IMR-90 (cell line): ENCODE measurements at regions not wholly inside any gene's neighbourhood (a gene's known extent, or its start where the extent isn't known, plus 50 kb on each side); places are given as distances from the start of the nearest gene placed in this dataset.

Experiments used
- ATAC-seq: fragments of 200-7000 bp; cut with Tn5 transposase; 2 replicates; pipeline ENCODE4 v1.9.1; 2020; ENCODE audit warnings: low read depth, mild to moderate bottlenecking, moderate library complexity
- BruUV-seq: library from RNA; stranded (reverse); fragments of 400-500 nt; replicated peaks from 2 replicates; lab custom pipeline; 2021; lab: Mats Ljungman, UMichigan
- CTCF ChIA-PET: fragments of 300-600 bp; formaldehyde crosslinking; extraction: SDS; loops from one replicate; lab custom pipeline; 2021; ENCODE audit warnings: antibody characterized with exemption; lab: Yijun Ruan, JAX
- POLR2A ChIA-PET: fragments of 300-600 bp; sonication (Branson Sonifier 250); formaldehyde crosslinking; loops from one replicate; lab custom pipeline; 2022; ENCODE audit warnings: antibody characterized with exemption; ENCODE audit not compliant: unreplicated experiment; lab: Charles Lee
- DNase-seq: peaks from one replicate; pipeline ENCODE4 v3.0.0; 2013
- H2AFZ ChIP-seq: replicated peaks from 2 replicates; pipeline ENCODE3; 2013; ENCODE audit warnings: low read length, mild to moderate bottlenecking; ENCODE audit not compliant: poor library complexity
- H2AK5ac ChIP-seq: 2 replicates; pipeline ENCODE4 v1.6.1; 2013; ENCODE audit warnings: low read depth, low read length, inconsistent platforms
- H2AK9ac ChIP-seq: replicated peaks from 2 replicates; pipeline ENCODE3; 2013; ENCODE audit warnings: mild to moderate bottlenecking, low read depth, low read length, moderate library complexity; ENCODE audit not compliant: poor library complexity
- H2BK120ac ChIP-seq: 2 replicates; pipeline ENCODE4 v1.6.1; 2013; ENCODE audit warnings: low read depth, low read length, inconsistent platforms
- H2BK15ac ChIP-seq: 3 replicates; pipeline ENCODE4 v1.6.1; 2013; ENCODE audit warnings: low read depth, low read length, inconsistent platforms
- H2BK20ac ChIP-seq: 2 replicates; pipeline ENCODE4 v1.6.1; 2013; ENCODE audit warnings: low read depth, mild to moderate bottlenecking, inconsistent platforms, low read length, moderate library complexity
- H2BK5ac ChIP-seq: 2 replicates; pipeline ENCODE4 v1.6.1; 2013; ENCODE audit warnings: mild to moderate bottlenecking, low read depth, low read length, inconsistent platforms; ENCODE audit not compliant: poor library complexity, severe bottlenecking
- H3K14ac ChIP-seq: replicated peaks from 2 replicates; pipeline ENCODE4 v1.6.1; 2013; ENCODE audit warnings: low read depth, low read length, inconsistent platforms
- H3K18ac ChIP-seq: 2 replicates; pipeline ENCODE4 v1.6.1; 2013; ENCODE audit warnings: low read depth, low read length, control low read depth
- H3K23ac ChIP-seq: 2 replicates; pipeline ENCODE4 v1.6.1; 2013; ENCODE audit warnings: low read depth, low read length, inconsistent platforms
- H3K27ac ChIP-seq: 2 replicates; pipeline ENCODE4 v1.5.1; 2013; ENCODE audit warnings: mild to moderate bottlenecking, control low read depth, low read length; ENCODE audit not compliant: insufficient read depth
- H3K27me3 ChIP-seq: 2 replicates; pipeline ENCODE4 v1.6.1; 2013; ENCODE audit warnings: low read length; ENCODE audit not compliant: control insufficient read depth, insufficient read depth
- H3K36me3 ChIP-seq: 2 replicates; pipeline ENCODE4 v1.6.1; 2013; ENCODE audit warnings: low read length, mixed read lengths; ENCODE audit not compliant: control insufficient read depth, insufficient read depth
- H3K4ac ChIP-seq: 2 replicates; pipeline ENCODE4 v1.6.1; 2013; ENCODE audit warnings: low read depth, low read length, inconsistent platforms
- H3K4me1 ChIP-seq: 2 replicates; pipeline ENCODE4 v1.6.1; 2013; ENCODE audit warnings: low read length, mixed read lengths; ENCODE audit not compliant: control insufficient read depth, insufficient read depth
- H3K4me2 ChIP-seq: 2 replicates; pipeline ENCODE4 v1.6.1; 2013; ENCODE audit warnings: low read depth, mild to moderate bottlenecking, control low read depth, low read length, moderate library complexity
- H3K4me3 ChIP-seq: 2 replicates; pipeline ENCODE4 v1.5.1; 2013; ENCODE audit warnings: low read depth, mild to moderate bottlenecking, control low read depth, low read length, moderate library complexity; ENCODE audit not compliant: insufficient read depth
- H3K56ac ChIP-seq: 2 replicates; pipeline ENCODE4 v1.6.1; 2013; ENCODE audit warnings: low read length, inconsistent platforms; ENCODE audit not compliant: insufficient read depth; ENCODE audit errors: extremely low read depth
- H3K79me1 ChIP-seq, 2 experiments: 2 replicates each; pipeline ENCODE4 v1.6.1; 2013; ENCODE audit warnings: low read length in 2 of 2, inconsistent platforms in 1 of 2, low read depth in 1 of 2
- H3K9ac ChIP-seq: 2 replicates; pipeline ENCODE4 v1.6.1; 2013; ENCODE audit warnings: low read depth, low read length, control low read depth
- H3K9me1 ChIP-seq: 2 replicates; pipeline ENCODE4 v1.6.1; 2013; ENCODE audit warnings: low read length, inconsistent platforms; ENCODE audit not compliant: insufficient read depth
- H3K9me3 ChIP-seq: 2 replicates; pipeline ENCODE4 v1.6.1; 2013; ENCODE audit warnings: low read length; ENCODE audit not compliant: control insufficient read depth, insufficient read depth
- H4K20me1 ChIP-seq: 2 replicates; pipeline ENCODE4 v1.6.1; 2013; ENCODE audit warnings: low read length, inconsistent platforms; ENCODE audit not compliant: insufficient read depth
- H4K5ac ChIP-seq: 2 replicates; pipeline ENCODE4 v1.6.1; 2013; ENCODE audit warnings: mild to moderate bottlenecking, low read depth, low read length, control low read depth
- H4K8ac ChIP-seq, 2 experiments: 2 replicates each; pipeline ENCODE4 v1.6.1; 2013; ENCODE audit warnings: low read depth in 2 of 2, low read length in 2 of 2, control low read depth in 1 of 2, inconsistent platforms in 1 of 2
- H4K91ac ChIP-seq: 2 replicates; pipeline ENCODE4 v1.6.1; 2013; ENCODE audit warnings: low read depth, low read length, inconsistent platforms; ENCODE audit not compliant: insufficient read depth
- BHLHE40 ChIP-seq: fragments of 150-350 bp; IDR thresholded peaks from 2 replicates; pipeline ENCODE4 v1.6.1; 2016; ENCODE audit warnings: mild to moderate bottlenecking, low read depth, low read length
- CEBPB ChIP-seq: IDR thresholded peaks from 2 replicates; pipeline ENCODE4 v1.6.1; 2012; ENCODE audit warnings: low read depth, low read length, improper control_type of control experiment
- CHD1 ChIP-seq: IDR thresholded peaks from 2 replicates; pipeline ENCODE4 v1.6.1; 2012; ENCODE audit warnings: low read depth, low read length, improper control_type of control experiment
- CTCF ChIP-seq: conservative IDR thresholded peaks from 2 replicates; pipeline ENCODE4 v1.5.1; 2012; ENCODE audit warnings: mild to moderate bottlenecking, low read depth, low read length, improper control_type of control experiment
- ELK1 ChIP-seq: fragments of 150-350 bp; IDR thresholded peaks from 2 replicates; pipeline ENCODE4 v1.6.1; 2016; ENCODE audit warnings: low read depth, mild to moderate bottlenecking, low read length, moderate library complexity, borderline replicate concordance
- FOS ChIP-seq: fragments of 150-350 bp; IDR thresholded peaks from 2 replicates; pipeline ENCODE4 v1.6.1; 2016; ENCODE audit warnings: low read depth, low read length
- MAFK ChIP-seq: IDR thresholded peaks from 2 replicates; pipeline ENCODE4 v1.6.1; 2012; ENCODE audit warnings: low read depth, low read length, improper control_type of control experiment
- MAZ ChIP-seq: IDR thresholded peaks from 2 replicates; pipeline ENCODE4 v1.6.1; 2012; ENCODE audit warnings: low read depth, mild to moderate bottlenecking, low read length, improper control_type of control experiment, moderate library complexity, borderline replicate concordance
- MXI1 ChIP-seq: IDR thresholded peaks from 2 replicates; pipeline ENCODE4 v1.6.1; 2012; ENCODE audit warnings: low read depth, mild to moderate bottlenecking, low read length, moderate library complexity, borderline replicate concordance
- NFE2L2 ChIP-seq: fragments of 150-350 bp; IDR thresholded peaks from 2 replicates; pipeline ENCODE4 v1.6.1; 2016; ENCODE audit warnings: low read depth, mild to moderate bottlenecking, low read length
- POLR2A ChIP-seq: IDR thresholded peaks from 2 replicates; pipeline ENCODE4 v1.6.1; 2012; ENCODE audit warnings: mild to moderate bottlenecking, low read depth, low read length
- RAD21 ChIP-seq: IDR thresholded peaks from 2 replicates; pipeline ENCODE4 v1.6.1; 2012; ENCODE audit warnings: low read length, improper control_type of control experiment
- RCOR1 ChIP-seq: IDR thresholded peaks from 2 replicates; pipeline ENCODE4 v1.6.1; 2012; ENCODE audit warnings: mild to moderate bottlenecking, low read length, improper control_type of control experiment; ENCODE audit not compliant: insufficient replicate concordance
- RFX5 ChIP-seq: IDR thresholded peaks from 2 replicates; pipeline ENCODE4 v1.8.0; 2012; ENCODE audit warnings: low read depth, mild to moderate bottlenecking, low read length, moderate library complexity
- SMC3 ChIP-seq: fragments of 150-350 bp; IDR thresholded peaks from 2 replicates; pipeline ENCODE4 v1.6.1; 2016; ENCODE audit warnings: low read depth, mild to moderate bottlenecking, antibody characterized with exemption, low read length, moderate library complexity
- USF2 ChIP-seq: fragments of 150-350 bp; IDR thresholded peaks from 2 replicates; pipeline ENCODE4 v1.6.1; 2017; ENCODE audit warnings: mild to moderate bottlenecking, antibody characterized with exemption, low read length, low read depth
- WGBS, 2 experiments: methylation state at CpG; one replicate each; pipeline versions ENCODE4 v1.1.5 to v1.1.7; 2013; ENCODE audit warnings: missing lambda C conversion rate in 2 of 2; ENCODE audit not compliant: insufficient read length in 1 of 2; ENCODE audit errors: extremely low coverage in 2 of 2; 5-methylcytosine and 5-hydroxymethylcytosine counted together
- dilution Hi-C: fragments of 300-500 bp; cut with HindIII; formaldehyde crosslinking; loops from one replicate; pipeline ENCODE4 v1.14.3; 2018; ENCODE audit warnings: low sequenced_read_pairs; ENCODE audit not compliant: unreplicated experiment
- in situ Hi-C: fragments of 300-500 bp; cut with MboI; formaldehyde crosslinking; loops from 3 replicates; pipeline ENCODE4 v1.14.3; 2019; ENCODE audit warnings: low sequenced_read_pairs, inconsistent platforms, mixed read lengths
- intact Hi-C: fragments of 100-400 bp; cut with micrococcal nuclease; formaldehyde crosslinking; loops from 2 replicates; pipeline ENCODE4 v1.10.0; 2022

GRCh38 chr12:124152731-124153130 lies 142.2 kb upstream of the RFLNA start:
- no peak for DNase-seq
- no peak for TF ChIP-seq NFE2L2
- TF ChIP-seq MAFK, result no peak
- TF ChIP-seq MAZ, result no peak
- TF ChIP-seq SMC3, result no peak
- no peak for TF ChIP-seq CTCF
- no peak for TF ChIP-seq POLR2A
- no peak for TF ChIP-seq FOS
- no peak for TF ChIP-seq RAD21
- TF ChIP-seq MXI1, result no peak
- TF ChIP-seq BHLHE40, result no peak
- no peak for TF ChIP-seq RFX5
- no peak for TF ChIP-seq CEBPB
- no peak for TF ChIP-seq USF2
- TF ChIP-seq ELK1, result no peak
- TF ChIP-seq CHD1, result no peak
- TF ChIP-seq RCOR1, result no peak

More at GRCh38 chr12:124152731-124153130, 142.2 kb upstream of the RFLNA start:
- no peaks in the 10 kb centered on the region for H3K4me1 ChIP-seq
- no peaks in the 10 kb centered on the region for H3K9me1 ChIP-seq
- no peak overlapping the region for H3K9ac ChIP-seq
- no peak overlapping the region for H2BK5ac ChIP-seq
- no peak overlapping the region for H3K4ac ChIP-seq
- ChIA-PET CTCF (no interaction called here), POLR2A (no interaction called here)
- no peak overlapping the region for H2AK5ac ChIP-seq
- no peak overlapping the region for H4K91ac ChIP-seq
- no peak overlapping the region for H3K56ac ChIP-seq
- H3K18ac ChIP-seq, result no peak overlapping the region
- no TSS peak for BruUV-seq
- no peak overlapping the region for H3K23ac ChIP-seq
- in situ Hi-C loops (no loop called here), dilution Hi-C loops (no loop called here), intact Hi-C loops (no loop called here)
- no peak overlapping the region for H2AFZ ChIP-seq
- H3K27ac ChIP-seq, result no peak overlapping the region
- H4K8ac ChIP-seq, result no peak overlapping the region
- no peaks in the 10 kb centered on the region for H4K20me1 ChIP-seq
- H3K4me3 ChIP-seq, result no peak overlapping the region
- H3K14ac ChIP-seq, result no peak overlapping the region
- no peaks in the 10 kb centered on the region for H3K79me1 ChIP-seq
- no peak overlapping the region for H2AK9ac ChIP-seq
- no CpG with 5 or more reads among the region's 8 CpGs for WGBS, 2 experiments
- no peaks in the 10 kb centered on the region for H3K36me3 ChIP-seq
- ATAC-seq, result no peak
- H3K4me2 ChIP-seq, result no peak overlapping the region
- no peak overlapping the region for H4K5ac ChIP-seq
- H2BK120ac ChIP-seq, result no peak overlapping the region
- peaks cover 38% of the 10 kb centered on the region for H3K27me3 ChIP-seq
- no peak overlapping the region for H2BK20ac ChIP-seq
- H2BK15ac ChIP-seq, result no peak overlapping the region
- no peaks in the 10 kb centered on the region for H3K9me3 ChIP-seq
